Left hindlimb (tissue), 1 donor: ENCODE measurements at regions not wholly inside any gene's neighbourhood (a gene's known extent, or its start where the extent isn't known, plus 50 kb on each side); places are given as distances from the start of the nearest gene placed in this dataset.

Experiments
- DNase-seq: peaks from one replicate; pipeline ENCODE4 v3.0.0-alpha.2; 2018

DNA sequence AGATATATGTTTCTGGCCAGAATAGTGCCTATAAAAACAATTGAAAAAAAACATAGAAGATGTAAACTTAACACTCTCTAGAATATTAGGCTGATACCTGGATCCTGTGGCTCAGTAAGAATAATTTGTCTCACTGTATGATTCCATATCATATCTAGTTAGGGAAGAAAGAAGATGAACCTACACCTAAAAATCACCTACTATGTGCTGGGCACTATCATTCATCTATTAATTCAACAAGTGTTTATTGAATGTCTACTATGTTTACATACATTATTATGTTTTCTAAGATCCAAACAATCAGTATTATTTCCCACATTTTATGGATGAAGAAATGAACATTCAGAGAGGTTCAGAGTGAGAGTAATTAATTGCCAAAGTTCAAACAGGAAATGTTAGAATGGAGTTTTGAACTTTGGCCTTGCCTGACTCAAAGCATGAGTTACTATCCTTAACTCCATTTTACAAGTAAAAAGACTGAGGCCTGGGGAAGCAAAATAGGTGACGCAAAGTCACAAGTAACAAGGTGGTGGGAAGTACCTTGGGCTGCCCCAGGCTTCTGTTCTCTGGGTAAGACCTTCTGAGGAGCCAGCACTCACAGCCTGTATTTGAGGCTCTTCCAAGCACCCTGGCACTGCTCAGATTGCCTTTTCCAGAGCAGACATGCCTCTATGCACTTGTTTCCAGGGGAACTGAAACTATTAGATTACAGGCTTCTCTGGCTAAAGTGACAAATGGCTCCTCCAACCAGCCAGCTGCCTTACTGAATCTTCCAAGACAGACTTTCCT is 111.1 kb upstream of the ACSL4 start:
- DNase-seq = no peak

- DNase-seq = no peak
These were observed 111.9 kb upstream of the ACSL4 start for GRCh38 chrX:109844986-109845385.

- DNase-seq = no peak
These were observed 112.9 kb upstream of the ACSL4 start for GRCh38 chrX:109845996-109846395.

GRCh38 chrX:109847257-109848187 is 114.5 kb upstream of the ACSL4 start:
- DNase-seq = no peak

DNA sequence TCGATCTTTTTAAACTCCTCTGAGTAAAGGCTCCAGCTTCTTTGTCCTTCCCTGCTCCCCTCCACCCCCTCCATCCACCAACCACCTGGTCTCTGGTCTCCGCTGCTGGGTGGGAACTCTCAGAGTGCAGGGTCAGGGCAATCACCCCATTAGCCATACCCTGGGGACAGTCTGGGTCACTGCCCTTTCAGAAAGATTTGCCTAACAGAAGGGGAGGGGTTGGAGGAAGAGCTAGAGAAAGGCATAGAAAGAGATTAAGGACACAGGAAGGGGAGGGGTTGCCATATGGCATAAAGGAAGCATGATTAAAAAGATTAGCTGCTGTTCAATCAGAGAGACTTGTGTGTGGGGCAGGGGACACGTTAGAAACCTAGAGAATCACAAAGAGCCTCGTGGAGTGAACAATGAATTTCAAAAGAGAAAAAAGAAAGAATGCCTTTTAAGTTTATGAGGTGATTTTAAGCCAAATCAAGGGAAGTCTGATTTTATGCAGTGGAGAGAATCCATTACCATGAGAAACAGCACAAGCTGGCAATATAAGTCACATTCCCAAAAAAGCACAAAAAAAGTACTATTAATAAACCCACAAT is 115.5 kb upstream of the ACSL4 start:
- DNase-seq = no peak

- no peak for DNase-seq
These were observed 121.0 kb upstream of the ACSL4 start for GRCh38 chrX:109854096-109854495.

DNA sequence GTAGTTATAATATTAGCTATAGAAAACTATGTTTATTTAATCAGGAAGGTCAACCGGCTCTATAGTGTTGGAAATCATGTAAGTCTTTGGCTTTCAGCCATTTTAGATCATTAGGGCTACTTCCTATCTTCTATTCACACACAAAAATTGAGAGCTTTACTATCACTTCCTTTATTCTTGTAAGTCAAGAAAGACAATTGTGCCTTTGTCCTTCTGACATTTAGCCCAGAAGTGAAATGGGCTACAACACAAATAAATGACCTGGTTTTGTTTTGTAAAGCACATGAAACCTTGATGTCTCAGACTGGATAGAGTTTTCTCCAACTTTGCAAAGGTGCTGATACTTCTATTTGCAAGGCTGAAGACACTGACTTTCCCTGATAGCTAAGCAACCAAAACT is 122.4 kb upstream of the ACSL4 start:
- no peak for DNase-seq

- DNase-seq = no peak
These were observed 123.9 kb upstream of the ACSL4 start for GRCh38 chrX:109856974-109857373.

DNA sequence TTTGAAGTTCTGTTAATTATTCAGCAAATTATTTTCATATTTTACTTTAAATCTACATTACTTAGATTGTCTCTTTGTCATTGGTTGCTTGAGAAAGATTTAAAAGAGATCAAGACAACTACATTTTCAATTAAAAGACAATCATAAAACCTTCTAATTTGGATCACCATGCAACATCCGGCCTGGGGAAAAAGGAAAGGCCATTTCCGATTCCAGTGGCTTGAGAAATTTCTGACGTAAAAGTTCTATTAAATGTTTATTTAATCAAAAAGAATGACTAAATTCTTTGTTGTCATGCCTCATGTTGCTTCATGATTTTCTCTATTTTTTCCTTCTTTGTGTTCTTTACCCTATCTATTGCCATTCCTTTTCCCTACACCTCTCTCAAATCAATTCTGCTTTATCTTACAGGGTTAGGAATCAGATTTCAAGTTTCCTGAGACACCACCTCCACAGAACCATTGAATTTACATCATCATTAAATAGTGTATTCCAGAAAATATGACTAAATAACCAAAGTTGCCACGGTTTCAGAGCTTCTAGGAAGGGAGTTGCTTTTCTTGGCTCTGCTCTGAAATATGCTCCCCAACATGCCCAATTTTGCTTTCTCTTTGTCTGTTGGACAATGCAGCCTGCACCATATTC is 124.6 kb upstream of the ACSL4 start:
- no peak for DNase-seq

DNA sequence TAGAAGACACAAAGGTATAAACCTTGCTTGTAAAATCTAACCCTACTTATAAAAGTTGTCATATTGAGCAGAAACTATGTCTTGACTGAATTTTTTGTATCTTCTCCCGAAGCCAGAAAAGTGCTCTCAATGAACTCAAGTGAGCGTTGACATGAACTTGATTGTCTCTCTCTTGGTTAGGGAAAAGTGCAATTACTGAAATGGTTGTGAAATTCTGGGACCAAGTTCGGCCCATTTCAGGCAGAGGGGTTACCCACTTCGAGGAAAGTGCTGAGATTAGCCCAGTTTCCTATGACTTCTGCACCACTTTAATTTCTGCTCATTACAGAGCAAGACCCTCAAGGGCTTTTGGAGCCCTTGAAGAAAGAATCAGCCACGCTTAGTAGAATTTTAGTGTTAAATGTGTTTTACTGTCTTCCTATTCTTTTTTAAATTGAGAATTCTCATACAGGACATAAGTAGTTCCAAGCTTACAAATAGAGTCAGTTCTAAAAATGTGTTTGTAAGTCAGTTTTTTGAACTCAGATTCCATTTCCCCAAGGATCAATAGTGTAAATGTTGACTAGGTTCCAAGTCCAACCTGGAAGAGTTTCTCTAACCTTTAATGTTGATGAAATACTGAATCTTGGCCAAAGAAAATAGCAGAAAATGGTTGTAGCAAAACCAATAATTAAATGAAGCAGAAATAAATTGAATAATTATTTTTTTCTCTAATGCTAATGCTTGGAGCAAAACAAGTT is 125.7 kb upstream of the ACSL4 start:
- DNase-seq = no peak

DNA sequence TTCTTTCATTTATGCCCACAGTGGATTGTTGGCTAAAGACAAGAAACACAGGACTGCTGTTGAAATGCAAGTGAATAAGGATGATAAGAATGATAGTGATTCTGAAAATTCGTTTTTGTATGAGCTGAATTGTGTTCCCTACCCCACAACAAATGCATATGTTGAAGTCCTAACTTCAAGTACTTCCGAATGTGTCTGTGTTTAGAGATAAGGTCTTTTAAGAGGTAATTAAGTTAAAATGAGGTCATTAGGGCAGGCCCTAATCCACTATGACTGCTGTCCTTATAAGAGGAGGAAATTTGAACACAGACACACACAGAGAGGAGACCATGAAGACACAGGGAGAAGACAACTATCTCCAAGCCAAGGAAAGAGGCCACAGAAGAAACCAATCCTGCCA is 126.6 kb upstream of the ACSL4 start:
- DNase-seq = no peak

- no peak for DNase-seq
These were observed 129.4 kb upstream of the ACSL4 start for GRCh38 chrX:109862433-109862832.

DNA sequence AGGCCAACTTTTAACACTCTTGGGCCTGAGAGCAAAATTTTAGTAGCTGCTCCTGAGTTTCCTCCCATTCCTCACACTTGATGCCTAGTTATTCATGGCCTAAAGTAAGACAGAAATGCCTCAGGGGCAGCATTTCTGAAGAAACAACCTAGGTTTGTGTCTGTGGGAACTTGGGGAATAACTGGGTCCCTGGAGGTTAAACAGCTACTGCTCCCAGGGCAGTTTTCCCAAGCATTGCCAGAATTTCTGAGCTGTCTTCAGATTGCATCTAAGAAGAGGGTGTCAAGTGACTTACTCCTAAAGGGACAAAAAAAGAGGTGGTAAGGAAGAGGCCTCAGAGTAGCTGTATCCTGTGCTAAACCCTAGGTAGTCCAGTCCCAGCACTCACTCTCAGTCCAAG is 130.8 kb upstream of the ACSL4 start:
- DNase-seq = no peak

- DNase-seq = no peak
These were observed 131.6 kb upstream of the TMEM164 start for GRCh38 chrX:109871121-109871888.

- DNase-seq = no peak
These were observed 130.7 kb upstream of the TMEM164 start for GRCh38 chrX:109872021-109872732.

- no peak for DNase-seq
These were observed 129.3 kb upstream of the TMEM164 start for GRCh38 chrX:109873574-109873973.

DNA sequence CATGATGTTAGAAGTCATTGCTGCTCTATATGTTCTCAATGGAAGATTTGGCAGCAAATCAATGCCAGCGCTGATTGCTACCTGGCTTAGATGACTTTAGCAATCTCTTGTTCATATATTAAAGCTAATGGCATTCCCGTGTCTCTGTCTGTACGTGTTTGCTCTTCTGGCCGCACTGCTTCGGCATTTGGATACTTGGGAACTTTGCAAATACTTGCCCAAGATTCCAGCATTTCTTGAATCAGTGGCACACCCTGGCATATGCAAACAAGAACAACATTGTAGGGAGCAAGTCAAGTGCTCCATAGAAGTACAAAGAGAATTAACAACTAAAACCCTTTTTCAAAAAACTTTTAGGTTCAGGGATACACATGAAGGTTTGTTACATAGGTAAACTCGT is 128.9 kb upstream of the TMEM164 start:
- no peak for DNase-seq

- DNase-seq = no peak
These were observed 128.4 kb upstream of the TMEM164 start for GRCh38 chrX:109874548-109874947.

DNA sequence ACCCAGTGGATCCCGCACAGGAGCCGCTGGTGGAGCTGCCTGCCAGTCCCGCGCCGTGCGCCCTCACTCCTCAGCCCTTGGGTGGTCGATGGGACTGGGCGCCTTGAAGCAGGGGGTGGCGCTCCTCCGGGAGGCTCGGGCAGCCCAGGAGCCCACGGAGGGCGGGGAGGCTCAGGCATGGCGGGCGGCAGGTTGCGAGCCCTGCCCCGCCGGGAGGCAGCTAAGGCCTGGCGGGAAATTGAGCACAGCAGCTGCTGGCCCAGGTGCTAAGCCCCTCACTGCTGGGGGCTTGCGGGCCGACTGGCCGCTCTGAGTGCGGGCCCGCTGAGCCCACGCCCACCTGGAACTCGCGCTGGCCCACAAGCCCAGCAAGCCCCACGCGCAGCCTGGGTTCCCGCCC is 127.1 kb upstream of the TMEM164 start:
- no peak for DNase-seq

- DNase-seq = no peak
These were observed 124.7 kb upstream of the TMEM164 start for GRCh38 chrX:109878236-109878635.

DNA sequence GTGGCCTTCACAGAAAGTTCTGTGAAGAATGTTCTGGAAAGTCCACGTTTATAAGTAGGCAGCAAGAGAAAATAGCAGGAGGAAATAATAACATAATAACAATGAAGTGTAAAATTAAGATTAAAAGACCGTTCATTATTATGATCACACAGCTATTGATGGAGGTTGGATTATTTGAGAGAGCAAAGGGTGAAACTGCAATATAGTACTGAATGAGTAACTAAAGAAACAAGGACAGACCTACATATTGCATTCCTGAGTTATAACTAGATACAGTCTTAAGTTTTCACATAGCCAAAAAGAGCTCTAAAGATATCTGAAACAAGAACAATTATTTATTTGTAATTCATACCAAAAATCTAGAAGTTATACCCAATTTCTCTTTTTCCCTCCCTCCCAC is 122.9 kb upstream of the TMEM164 start:
- DNase-seq = no peak
